Fibroblast of skin of right biceps (primary cell): ENCODE measurements at regions not wholly inside any gene's neighbourhood (a gene's known extent, or its start where the extent isn't known, plus 50 kb on each side); places are given as distances from the start of the nearest gene placed in this dataset.
"Not testable (repeated sequence)": the region's sequence is repeated elsewhere in the genome, so short reads cannot be mapped to it uniquely, and the experiment has no call there.

Source experiments
- DNase-seq: peaks from one replicate; pipeline ENCODE4 v3.0.0-alpha.2; 2013

- no peak for DNase-seq
Observed at GRCh38 chr5:18270635-18271338, 636.5 kb downstream of the TAF11L14 start.

- DNase-seq: no peak
Observed at GRCh38 chr5:18276939-18277338, 642.7 kb downstream of the TAF11L14 start.

- peak; percentile 51 for DNase-seq
Observed at GRCh38 chr5:18281947-18282581, 647.8 kb downstream of the TAF11L14 start.

GRCh38 chr5:18285257-18285656, 651.0 kb downstream of the TAF11L14 start:
- DNase-seq: peak; percentile 1

GRCh38 chr5:18292146-18292545, 657.9 kb downstream of the TAF11L14 start:
- no peak for DNase-seq

- not testable (repeated sequence) for DNase-seq
Observed at GRCh38 chr5:18295696-18296095, 661.4 kb downstream of the TAF11L14 start.

- DNase-seq: no peak
Observed at GRCh38 chr5:18299166-18299565, 664.9 kb downstream of the TAF11L14 start.

- peak; percentile 12 for DNase-seq
Observed at GRCh38 chr5:18305288-18305924, 671.1 kb downstream of the TAF11L14 start.

GRCh38 chr5:18311266-18311665, 677.0 kb downstream of the TAF11L14 start:
- no peak for DNase-seq

- no peak for DNase-seq
Observed at GRCh38 chr5:18312016-18312415, 677.8 kb downstream of the TAF11L14 start.

GRCh38 chr5:18314192-18314778, 680.0 kb downstream of the TAF11L14 start:
- DNase-seq: peak; percentile 29

- DNase-seq: no peak
Observed at GRCh38 chr5:18321262-18321942, 687.1 kb downstream of the TAF11L14 start.

GRCh38 chr5:18323891-18324290, 689.6 kb downstream of the TAF11L14 start:
- DNase-seq: no peak

GRCh38 chr5:18325431-18325830, 691.2 kb downstream of the TAF11L14 start:
- peak; percentile 2 for DNase-seq

GRCh38 chr5:18329328-18329727, 695.1 kb downstream of the TAF11L14 start:
- peak; percentile 14 for DNase-seq

- DNase-seq: peak; percentile 0
Observed at GRCh38 chr5:18333841-18334240, 699.6 kb downstream of the TAF11L14 start.

- no peak for DNase-seq
Observed at GRCh38 chr5:18334949-18335348, 700.7 kb downstream of the TAF11L14 start.

- no peak for DNase-seq
Observed at GRCh38 chr5:18354828-18355227, 720.6 kb downstream of the TAF11L14 start.

- no peak for DNase-seq
Observed at GRCh38 chr5:18357486-18357885, 723.2 kb downstream of the TAF11L14 start.

- no peak for DNase-seq
Observed at GRCh38 chr5:18366234-18366633, 732.0 kb downstream of the TAF11L14 start.

GRCh38 chr5:18370531-18370930, 736.3 kb downstream of the TAF11L14 start:
- DNase-seq: no peak

- DNase-seq: no peak
Observed at GRCh38 chr5:18375641-18376040, 741.4 kb downstream of the TAF11L14 start.

GRCh38 chr5:18378066-18378465, 743.8 kb downstream of the TAF11L14 start:
- DNase-seq: no peak
